Smooth muscle cell (in vitro differentiated cells): ENCODE measurements at regions not wholly inside any gene's neighbourhood (a gene's known extent, or its start where the extent isn't known, plus 50 kb on each side); places are given as distances from the start of the nearest gene placed in this dataset.

Experiments used
- DNase-seq: peaks from one replicate; lab custom pipeline; 2025; ENCODE audit not compliant: unreplicated experiment; lab: John Stamatoyannopoulos, UW
- H2AFZ ChIP-seq: fragments of 200-600 bp; sonication (generic); 2 replicates; pipeline ENCODE4 v1.6.0; 2016; ENCODE audit warnings: antibody characterized with exemption, low read depth, mild to moderate bottlenecking
- H3F3A ChIP-seq: fragments of 200-600 bp; sonication (generic); 2 replicates; pipeline ENCODE4 v1.6.0; 2017; ENCODE audit warnings: antibody characterized with exemption, low read depth
- H3K27ac ChIP-seq: fragments of 200-600 bp; sonication (generic); 2 replicates; pipeline ENCODE4 v1.5.1; 2016; ENCODE audit warnings: low read depth, mild to moderate bottlenecking
- H3K27me3 ChIP-seq: fragments of 200-600 bp; sonication (generic); 2 replicates; pipeline ENCODE4 v1.6.1; 2016; ENCODE audit warnings: low read depth, mild to moderate bottlenecking
- H3K36me3 ChIP-seq: fragments of 200-600 bp; sonication (generic); 2 replicates; pipeline ENCODE4 v1.5.1; 2016; ENCODE audit warnings: low read depth
- H3K4me1 ChIP-seq: fragments of 200-600 bp; sonication (generic); 2 replicates; pipeline ENCODE4 v1.5.1; 2016; ENCODE audit warnings: low read depth
- H3K4me2 ChIP-seq: fragments of 200-600 bp; sonication (generic); 2 replicates; pipeline ENCODE4 v1.6.0; 2016; ENCODE audit warnings: mild to moderate bottlenecking
- H3K4me3 ChIP-seq: fragments of 200-600 bp; sonication (generic); 2 replicates; pipeline ENCODE4 v1.5.1; 2016; ENCODE audit warnings: mild to moderate bottlenecking
- H3K79me2 ChIP-seq: fragments of 200-600 bp; sonication (generic); 2 replicates; pipeline ENCODE4 v1.6.0; 2016; ENCODE audit warnings: low read depth, mild to moderate bottlenecking
- H3K9ac ChIP-seq: fragments of 200-600 bp; sonication (generic); 2 replicates; pipeline ENCODE4 v1.6.0; 2016; ENCODE audit warnings: low read depth
- H3K9me3 ChIP-seq: fragments of 200-600 bp; sonication (generic); replicated peaks from 2 replicates; pipeline ENCODE4 v1.5.1; 2016; ENCODE audit warnings: low read depth
- H4K20me1 ChIP-seq: fragments of 200-600 bp; sonication (generic); 2 replicates; pipeline ENCODE4 v1.6.0; 2016; ENCODE audit warnings: low read depth
- WGBS: methylation state at CpG from one replicate; pipeline ENCODE4 v1.1.7; 2016; ENCODE audit warnings: low lambda C conversion rate; 5-methylcytosine and 5-hydroxymethylcytosine counted together
- TF ChIP-seq, protein P1 (sequence below): fragments of 200-600 bp; sonication (generic); IDR thresholded peaks from 2 replicates; pipeline ENCODE4 v1.5.1; 2017; ENCODE audit warnings: borderline replicate concordance, mild to moderate bottlenecking, antibody characterized with exemption; ENCODE audit not compliant: insufficient read depth, poor library complexity, severe bottlenecking

DNA sequence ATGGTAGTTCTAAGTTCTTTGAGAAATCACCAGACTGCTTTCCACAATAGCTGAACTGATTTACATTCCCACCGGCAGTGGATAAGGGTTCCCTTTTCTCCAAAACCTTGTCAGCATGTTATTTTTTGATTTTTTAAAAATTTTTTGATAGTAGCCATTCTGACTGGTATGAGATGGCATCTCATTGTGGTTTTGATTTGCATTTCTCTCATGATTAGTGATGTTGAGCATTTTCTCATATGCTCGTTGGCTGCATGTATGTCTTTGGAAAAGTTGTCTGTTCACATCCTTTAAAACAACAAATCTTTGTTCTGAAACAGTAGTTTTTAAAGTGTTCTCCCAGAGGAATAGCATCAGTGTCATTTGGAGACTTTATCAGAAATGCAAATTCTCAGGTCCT lies 77.5 kb upstream of the POMP start:
- no peak overlapping the region for H2AFZ ChIP-seq
- H3K79me2 ChIP-seq: no peaks in the 10 kb centered on the region
- no peaks in the 10 kb centered on the region for H3K27me3 ChIP-seq
- no peaks in the 10 kb centered on the region for H3K9me3 ChIP-seq
- no peaks in the 10 kb centered on the region for H4K20me1 ChIP-seq
- 89% methylated on average over 2 of the region's 2 CpGs for WGBS
- TF ChIP-seq, protein P1, sequence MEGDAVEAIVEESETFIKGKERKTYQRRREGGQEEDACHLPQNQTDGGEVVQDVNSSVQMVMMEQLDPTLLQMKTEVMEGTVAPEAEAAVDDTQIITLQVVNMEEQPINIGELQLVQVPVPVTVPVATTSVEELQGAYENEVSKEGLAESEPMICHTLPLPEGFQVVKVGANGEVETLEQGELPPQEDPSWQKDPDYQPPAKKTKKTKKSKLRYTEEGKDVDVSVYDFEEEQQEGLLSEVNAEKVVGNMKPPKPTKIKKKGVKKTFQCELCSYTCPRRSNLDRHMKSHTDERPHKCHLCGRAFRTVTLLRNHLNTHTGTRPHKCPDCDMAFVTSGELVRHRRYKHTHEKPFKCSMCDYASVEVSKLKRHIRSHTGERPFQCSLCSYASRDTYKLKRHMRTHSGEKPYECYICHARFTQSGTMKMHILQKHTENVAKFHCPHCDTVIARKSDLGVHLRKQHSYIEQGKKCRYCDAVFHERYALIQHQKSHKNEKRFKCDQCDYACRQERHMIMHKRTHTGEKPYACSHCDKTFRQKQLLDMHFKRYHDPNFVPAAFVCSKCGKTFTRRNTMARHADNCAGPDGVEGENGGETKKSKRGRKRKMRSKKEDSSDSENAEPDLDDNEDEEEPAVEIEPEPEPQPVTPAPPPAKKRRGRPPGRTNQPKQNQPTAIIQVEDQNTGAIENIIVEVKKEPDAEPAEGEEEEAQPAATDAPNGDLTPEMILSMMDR: no peak
- no peaks in the 10 kb centered on the region for H3F3A ChIP-seq
- H3K9ac ChIP-seq: no peak overlapping the region
- no peak for DNase-seq
- H3K4me2 ChIP-seq: no peak overlapping the region
- no peaks in the 10 kb centered on the region for H3K36me3 ChIP-seq
- H3K27ac ChIP-seq: no peak overlapping the region
- no peak overlapping the region for H3K4me3 ChIP-seq
- H3K4me1 ChIP-seq: peaks cover 5% of the 10 kb centered on the region

- no peak overlapping the region for H2AFZ ChIP-seq
Measured at GRCh38 chr13:28579736-28580135, 79.2 kb upstream of the POMP start.

DNA sequence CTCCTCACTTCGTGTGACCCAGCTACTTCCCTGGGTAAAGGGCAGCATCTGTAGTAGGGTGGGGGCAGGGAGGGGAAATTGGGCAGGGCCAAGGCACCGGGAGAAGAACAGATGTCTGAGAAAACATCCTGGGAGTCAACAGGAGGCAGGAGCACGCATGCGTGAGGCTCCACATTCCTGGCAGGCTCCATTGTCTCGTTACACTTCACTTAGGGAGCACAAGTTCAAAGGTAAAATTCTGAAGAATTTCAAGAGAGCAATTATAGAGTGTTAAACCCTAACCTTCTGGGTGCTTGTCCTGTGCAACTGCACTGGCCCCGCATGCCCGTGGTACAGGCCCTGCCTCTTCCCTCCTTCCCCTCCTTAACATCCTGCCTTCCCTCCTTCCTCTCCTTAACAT lies 79.6 kb upstream of the POMP start:
- no peaks in the 10 kb centered on the region for H3K9me3 ChIP-seq
- H3K36me3 ChIP-seq: no peaks in the 10 kb centered on the region
- TF ChIP-seq, protein P1: no peak
- H3K4me1 ChIP-seq: peaks cover 5% of the 10 kb centered on the region
- no peak overlapping the region for H2AFZ ChIP-seq
- WGBS: 66% methylated on average over 7 of the region's 7 CpGs
- H3K4me3 ChIP-seq: no peak overlapping the region
- H3K27me3 ChIP-seq: no peaks in the 10 kb centered on the region
- H3K4me2 ChIP-seq: no peak overlapping the region
- H4K20me1 ChIP-seq: no peaks in the 10 kb centered on the region
- H3K79me2 ChIP-seq: no peaks in the 10 kb centered on the region
- no peak for DNase-seq
- H3K9ac ChIP-seq: no peak overlapping the region
- H3F3A ChIP-seq: no peaks in the 10 kb centered on the region
- H3K27ac ChIP-seq: no peak overlapping the region

More at GRCh38 chr13:28579736-28580135, 79.2 kb upstream of the POMP start:
- DNase-seq: no peak
- Histone ChIP-seq H3K27ac (no peak overlapping the region), H3K27me3 (no peaks in the 10 kb centered on the region), H3K9me3 (no peaks in the 10 kb centered on the region), H3K4me1 (peaks cover 5% of the 10 kb centered on the region), H4K20me1 (no peaks in the 10 kb centered on the region), H3K4me2 (no peak overlapping the region), H3F3A (no peaks in the 10 kb centered on the region), H3K79me2 (no peaks in the 10 kb centered on the region), H3K4me3 (no peak overlapping the region), H3K9ac (no peak overlapping the region), H3K36me3 (no peaks in the 10 kb centered on the region)
- TF ChIP-seq, protein P1: no peak
- 79% methylated on average over 5 of the region's 5 CpGs for WGBS

GRCh38 chr13:28576067-28576466 lies 81.1 kb upstream of the FLT1 start:
- H3K4me2 ChIP-seq: no peak overlapping the region
- TF ChIP-seq, protein P1: no peak
- WGBS: 85% methylated on average over 1 of the region's 1 CpG
- DNase-seq: no peak
- no peaks in the 10 kb centered on the region for H4K20me1 ChIP-seq
- no peaks in the 10 kb centered on the region for H3K79me2 ChIP-seq
- no peaks in the 10 kb centered on the region for H3K4me1 ChIP-seq
- no peaks in the 10 kb centered on the region for H3K36me3 ChIP-seq
- H3K27ac ChIP-seq: no peak overlapping the region
- H2AFZ ChIP-seq: no peak overlapping the region
- no peaks in the 10 kb centered on the region for H3K9me3 ChIP-seq
- H3K9ac ChIP-seq: no peak overlapping the region
- no peaks in the 10 kb centered on the region for H3K27me3 ChIP-seq
- H3K4me3 ChIP-seq: no peak overlapping the region
- no peaks in the 10 kb centered on the region for H3F3A ChIP-seq
